ENCODE measurements at regions not wholly inside any gene's neighbourhood (a gene's known extent, or its start where the extent isn't known, plus 50 kb on each side); places are given as distances from the start of the nearest gene placed in this dataset.

DNA sequence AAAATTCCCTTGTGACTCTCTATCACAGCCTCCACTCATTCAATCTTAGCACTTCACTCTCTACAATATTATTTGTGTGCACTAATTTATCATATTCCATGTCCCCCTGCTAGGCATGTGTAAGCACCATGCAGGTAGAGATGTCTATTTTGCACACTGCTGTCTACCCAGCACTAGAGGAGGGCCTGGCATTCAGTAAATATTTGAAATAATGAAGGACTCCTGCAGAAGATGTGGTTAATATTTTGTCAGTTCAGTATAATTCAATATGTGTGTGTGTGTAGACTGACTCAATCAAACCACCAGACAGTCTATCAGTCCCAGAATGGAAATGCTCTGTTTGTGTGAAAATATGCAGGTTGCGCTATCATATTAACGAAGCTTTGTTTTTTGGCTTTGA is 313.6 kb upstream of the CDH6 start:
- Histone ChIP-seq H3K27ac (no peak overlapping the region), H4K20me1 (ENCODE audit: low read depth) (no peaks in the 10 kb centered on the region), H3F3A (ENCODE audit: low read depth) (no peaks in the 10 kb centered on the region), H3K27me3 (no peaks in the 10 kb centered on the region), H3K4me2 (no peak overlapping the region), H3K9ac (no peak overlapping the region), H3K36me3 (no peaks in the 10 kb centered on the region), H3K4me1 (peaks cover 4% of the 10 kb centered on the region), H3K4me3 (no peak overlapping the region), H3K79me2 (ENCODE audit: low read depth) (no peaks in the 10 kb centered on the region), H2AFZ (replicated peaks) (no peak overlapping the region), H3K9me3 (ENCODE audit: low read depth) (no peaks in the 10 kb centered on the region)
- H3K9me3 Mint-ChIP-seq: peaks cover 6% of the 10 kb centered on the region
- no peak overlapping the region for H3K4me3 Mint-ChIP-seq
- no peak for DNase-seq (ENCODE audit: low spot score)
- H3K27me3 Mint-ChIP-seq (ENCODE audit: insufficient read depth, low read depth): peaks cover 2% of the 10 kb centered on the region
- H3K36me3 Mint-ChIP-seq: peaks cover 5% of the 10 kb centered on the region
- H3K4me1 Mint-ChIP-seq: peaks cover 11% of the 10 kb centered on the region
- TF ChIP-seq EZH2 (IDR thresholded peaks at IDR 0.05): no peak
- H3K27ac Mint-ChIP-seq: no peak overlapping the region

DNA sequence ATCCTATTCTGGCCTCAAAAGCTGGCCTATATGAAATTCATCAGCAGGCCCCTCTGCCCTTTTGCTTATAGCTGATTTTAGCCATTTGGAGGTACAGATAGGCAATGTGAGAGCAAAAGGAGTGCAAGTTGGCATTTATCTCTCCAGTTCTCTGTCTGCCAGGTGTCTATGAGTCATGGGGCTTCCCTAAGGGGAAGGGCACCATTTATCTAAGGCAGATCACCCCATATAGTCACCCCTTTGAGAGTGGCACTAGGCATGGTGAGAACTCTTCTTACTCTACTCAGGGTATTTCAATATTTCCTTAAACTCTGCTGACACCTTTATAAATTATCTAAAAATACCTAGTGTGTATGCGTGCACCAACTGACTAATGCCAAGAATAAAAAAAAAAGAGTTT is 314.7 kb upstream of the CDH6 start:
- H3F3A ChIP-seq (ENCODE audit: low read depth): no peaks in the 10 kb centered on the region
- peaks cover 2% of the 10 kb centered on the region for H3K36me3 Mint-ChIP-seq
- H3K9me3 ChIP-seq (ENCODE audit: low read depth): no peaks in the 10 kb centered on the region
- H3K4me2 ChIP-seq: no peak overlapping the region
- peaks cover 3% of the 10 kb centered on the region for H3K9me3 Mint-ChIP-seq
- H3K27me3 ChIP-seq: no peaks in the 10 kb centered on the region
- H4K20me1 ChIP-seq (ENCODE audit: low read depth): no peaks in the 10 kb centered on the region
- no peaks in the 10 kb centered on the region for H3K36me3 ChIP-seq
- H3K4me3 ChIP-seq: no peak overlapping the region
- H3K4me1 ChIP-seq: peaks cover 4% of the 10 kb centered on the region
- DNase-seq (ENCODE audit: low spot score): no peak
- no peaks in the 10 kb centered on the region for H3K79me2 ChIP-seq (ENCODE audit: low read depth)
- TF ChIP-seq, protein P1, sequence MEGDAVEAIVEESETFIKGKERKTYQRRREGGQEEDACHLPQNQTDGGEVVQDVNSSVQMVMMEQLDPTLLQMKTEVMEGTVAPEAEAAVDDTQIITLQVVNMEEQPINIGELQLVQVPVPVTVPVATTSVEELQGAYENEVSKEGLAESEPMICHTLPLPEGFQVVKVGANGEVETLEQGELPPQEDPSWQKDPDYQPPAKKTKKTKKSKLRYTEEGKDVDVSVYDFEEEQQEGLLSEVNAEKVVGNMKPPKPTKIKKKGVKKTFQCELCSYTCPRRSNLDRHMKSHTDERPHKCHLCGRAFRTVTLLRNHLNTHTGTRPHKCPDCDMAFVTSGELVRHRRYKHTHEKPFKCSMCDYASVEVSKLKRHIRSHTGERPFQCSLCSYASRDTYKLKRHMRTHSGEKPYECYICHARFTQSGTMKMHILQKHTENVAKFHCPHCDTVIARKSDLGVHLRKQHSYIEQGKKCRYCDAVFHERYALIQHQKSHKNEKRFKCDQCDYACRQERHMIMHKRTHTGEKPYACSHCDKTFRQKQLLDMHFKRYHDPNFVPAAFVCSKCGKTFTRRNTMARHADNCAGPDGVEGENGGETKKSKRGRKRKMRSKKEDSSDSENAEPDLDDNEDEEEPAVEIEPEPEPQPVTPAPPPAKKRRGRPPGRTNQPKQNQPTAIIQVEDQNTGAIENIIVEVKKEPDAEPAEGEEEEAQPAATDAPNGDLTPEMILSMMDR (IDR thresholded peaks at IDR 0.05): no peak
- TF ChIP-seq EZH2 (IDR thresholded peaks at IDR 0.05) (no peak), EZH2phosphoT487 (IDR thresholded peaks at IDR 0.05) (no peak)
- peaks cover 11% of the 10 kb centered on the region for H3K4me1 Mint-ChIP-seq
- H3K4me3 Mint-ChIP-seq: no peak overlapping the region
- H3K9ac ChIP-seq: no peak overlapping the region
- H3K27me3 Mint-ChIP-seq (ENCODE audit: insufficient read depth, low read depth): no peaks in the 10 kb centered on the region
- no peak overlapping the region for H2AFZ ChIP-seq (replicated peaks)
- H3K27ac ChIP-seq: no peak overlapping the region
- no peak overlapping the region for H3K27ac Mint-ChIP-seq

DNA sequence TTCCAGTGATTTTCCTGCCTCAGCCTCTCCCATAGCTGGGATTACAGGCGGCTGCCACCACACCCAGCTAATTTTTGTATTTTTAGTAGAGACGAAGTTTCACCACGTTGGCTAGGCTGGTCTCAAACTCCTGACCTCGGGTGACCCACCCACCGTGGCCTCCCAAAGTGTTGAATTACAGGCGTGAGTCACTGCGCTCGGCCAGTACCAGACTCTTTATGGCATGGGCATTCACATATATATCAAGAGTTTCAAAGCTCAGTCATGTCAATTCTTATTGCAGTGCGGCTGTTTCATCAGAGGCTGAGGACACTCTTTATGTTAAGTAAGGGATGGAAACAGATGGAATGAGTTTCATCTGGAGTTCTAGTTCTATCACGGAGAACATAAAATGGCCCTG is 315.2 kb upstream of the CDH6 start:
- H3F3A ChIP-seq (ENCODE audit: low read depth): no peaks in the 10 kb centered on the region
- no peak overlapping the region for H2AFZ ChIP-seq (replicated peaks)
- H3K4me3 ChIP-seq: no peak overlapping the region
- TF ChIP-seq EZH2phosphoT487 (IDR thresholded peaks at IDR 0.05): no peak
- no peak for TF ChIP-seq EZH2 (IDR thresholded peaks at IDR 0.05)
- H3K27ac ChIP-seq: no peak overlapping the region
- H3K36me3 ChIP-seq: no peaks in the 10 kb centered on the region
- no peaks in the 10 kb centered on the region for H3K9me3 ChIP-seq (ENCODE audit: low read depth)
- peaks cover 2% of the 10 kb centered on the region for H3K36me3 Mint-ChIP-seq
- H3K79me2 ChIP-seq (ENCODE audit: low read depth): no peaks in the 10 kb centered on the region
- DNase-seq (ENCODE audit: low spot score): no peak
- H3K4me1 ChIP-seq: peaks cover 4% of the 10 kb centered on the region
- no peaks in the 10 kb centered on the region for H3K27me3 Mint-ChIP-seq (ENCODE audit: insufficient read depth, low read depth)
- no peak overlapping the region for H3K9ac ChIP-seq
- peaks cover 11% of the 10 kb centered on the region for H3K4me1 Mint-ChIP-seq
- H3K4me3 Mint-ChIP-seq: no peak overlapping the region
- no peaks in the 10 kb centered on the region for H3K27me3 ChIP-seq
- no peak overlapping the region for H3K4me2 ChIP-seq
- no peak overlapping the region for H3K27ac Mint-ChIP-seq
- H3K9me3 Mint-ChIP-seq: peaks cover 3% of the 10 kb centered on the region
- no peaks in the 10 kb centered on the region for H4K20me1 ChIP-seq (ENCODE audit: low read depth)

DNA sequence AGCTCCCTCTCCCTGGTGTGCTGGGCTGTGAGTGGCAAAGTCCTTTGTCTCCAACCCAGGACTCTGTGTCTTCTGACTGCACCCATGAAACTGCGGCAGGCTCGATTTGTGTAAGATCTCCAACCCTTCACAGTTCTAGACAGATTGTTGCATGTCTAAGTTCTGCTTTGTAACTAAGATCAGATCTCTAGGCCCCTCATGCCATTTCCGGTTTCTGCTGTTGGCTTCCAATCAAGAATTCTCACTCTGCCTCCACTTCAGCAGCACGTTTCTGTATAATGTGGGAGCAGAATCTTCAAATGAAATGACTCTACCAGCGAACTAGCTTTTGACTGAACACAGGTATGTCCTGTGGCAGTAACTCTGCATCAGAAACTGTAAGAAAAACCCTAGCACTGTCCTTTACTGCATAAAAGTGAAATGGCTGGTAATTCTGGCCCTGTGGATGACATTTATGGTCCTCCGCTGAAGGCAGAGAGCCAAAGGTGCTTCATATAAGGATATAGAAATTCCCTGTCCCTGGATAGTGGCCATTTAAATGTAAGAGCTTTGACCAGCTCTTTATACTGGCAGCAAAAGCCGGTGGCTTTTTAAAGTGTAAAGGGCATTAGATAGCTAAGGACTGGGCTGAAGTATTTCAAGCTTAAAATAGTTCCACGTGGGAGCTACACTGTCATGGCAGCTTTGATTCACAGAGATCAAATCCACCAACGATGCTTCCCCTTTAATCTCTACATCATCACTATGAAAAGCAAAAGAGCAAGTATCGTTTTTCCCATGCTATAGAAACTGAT is 319.0 kb upstream of the CDH6 start:
- H2AFZ ChIP-seq (replicated peaks): peak overlapping the region; percentile 85
- no peak for DNase-seq (ENCODE audit: low spot score)
- no peaks in the 10 kb centered on the region for H3K27me3 Mint-ChIP-seq (ENCODE audit: insufficient read depth, low read depth)

More for the DNA sequence above, 319.0 kb upstream of the CDH6 start:
- Mint-ChIP-seq H3K27ac (no peak overlapping the region), H3K4me3 (no peak overlapping the region), H3K9me3 (peaks cover 3% of the 10 kb centered on the region), H3K36me3 (peaks cover 2% of the 10 kb centered on the region), H3K4me1 (peaks cover 14% of the 10 kb centered on the region)
- Histone ChIP-seq H4K20me1 (ENCODE audit: low read depth) (no peaks in the 10 kb centered on the region), H3K4me1 (peaks cover 19% of the 10 kb centered on the region), H3K9me3 (ENCODE audit: low read depth) (no peaks in the 10 kb centered on the region), H3K79me2 (ENCODE audit: low read depth) (no peaks in the 10 kb centered on the region), H3K9ac (no peak overlapping the region), H3F3A (ENCODE audit: low read depth) (no peaks in the 10 kb centered on the region), H3K36me3 (no peaks in the 10 kb centered on the region), H3K27me3 (no peaks in the 10 kb centered on the region), H3K4me2 (no peak overlapping the region), H3K27ac (no peak overlapping the region), H3K4me3 (no peak overlapping the region)
- TF ChIP-seq EZH2phosphoT487 (IDR thresholded peaks at IDR 0.05): no peak
- no peak for TF ChIP-seq EZH2 (IDR thresholded peaks at IDR 0.05)
- TF ChIP-seq, protein P1 (IDR thresholded peaks at IDR 0.05): no peak
